ENCODE measurements at regions not wholly inside any gene's neighbourhood (a gene's known extent, or its start where the extent isn't known, plus 50 kb on each side); places are given as distances from the start of the nearest gene placed in this dataset.

GRCh38 chr2:3044587-3045317 lies 332.9 kb downstream of the EIPR1 start:
- no peak for DNase-seq (ENCODE audit: low read depth, low spot score)
- TF ChIP-seq CTCF (IDR thresholded peaks at IDR 0.05 in 2 of 3, conservative IDR thresholded peaks at IDR 0.05 in 1 of 3; ENCODE audit: borderline replicate concordance in 1 of 3, insufficient read depth in 1 of 3, low read depth in 2 of 3, low read length in 2 of 3) (no peak), CBX3 (IDR thresholded peaks at IDR 0.05; ENCODE audit: low read depth) (no peak), ZNF274 (IDR thresholded peaks at IDR 0.05; ENCODE audit: low read depth, low read length) (no peak), SIN3A (IDR thresholded peaks at IDR 0.05; ENCODE audit: low read depth) (no peak), EZH2phosphoT487 (IDR thresholded peaks at IDR 0.05; ENCODE audit: borderline replicate concordance) (no peak), MAX (IDR thresholded peaks at IDR 0.05) (no peak), SRF (IDR thresholded peaks at IDR 0.05; ENCODE audit: low read depth) (no peak), EGR1 (IDR thresholded peaks at IDR 0.05; ENCODE audit: low read depth) (no peak), ZBTB33 (IDR thresholded peaks at IDR 0.05; ENCODE audit: extremely low read depth, insufficient replicate concordance, low read length) (no peak), SP1 (IDR thresholded peaks at IDR 0.05; ENCODE audit: low read depth) (no peak), TCF7L2 (IDR thresholded peaks at IDR 0.05; ENCODE audit: borderline replicate concordance, extremely low read depth, insufficient read depth, insufficient read length) (no peak), REST (IDR thresholded peaks at IDR 0.05; ENCODE audit: low read depth) (no peak)
- CTCF ChIA-PET: no interaction called here

More at GRCh38 chr2:3044587-3045317, 332.9 kb downstream of the EIPR1 start:
- Histone ChIP-seq H3K4me2 (ENCODE audit: low read length) (no peak overlapping the region), H3K9me3 (ENCODE audit: control insufficient read depth in 1 of 2, insufficient read depth in 1 of 2, low read depth in 1 of 2, low read length in 2 of 2) (no peaks in the 10 kb centered on the region; a peak in 1 of 4 replicates), H3K9me2 (ENCODE audit: insufficient read depth) (no peaks in the 10 kb centered on the region), H3K36me3 (ENCODE audit: control insufficient read depth in 1 of 2, insufficient read depth in 2 of 2, low read length in 2 of 2) (no peaks in the 10 kb centered on the region), H3K4me3 (replicated peaks in 1 of 2; ENCODE audit: low read depth in 1 of 2, low read length in 2 of 2) (no peak overlapping the region), H2AFZ (ENCODE audit: low read depth, low read length, poor library complexity, severe bottlenecking) (no peak overlapping the region), H3K4me1 (ENCODE audit: control insufficient read depth in 1 of 2, insufficient read depth in 2 of 2, low read length in 2 of 2) (no peaks in the 10 kb centered on the region), H4K20me1 (ENCODE audit: insufficient read depth) (no peaks in the 10 kb centered on the region), H3K9ac (ENCODE audit: low read length) (no peak overlapping the region), H3K27ac (ENCODE audit: low read depth, low read length) (no peak overlapping the region), H3K27me3 (ENCODE audit: insufficient read depth, low read length) (no peaks in the 10 kb centered on the region), H3K79me2 (ENCODE audit: insufficient read depth, low read length) (no peaks in the 10 kb centered on the region)
- POLR2A ChIA-PET: no interaction called here
- BruUV-seq (replicated peaks): no TSS peak
- RAD21 ChIA-PET (ENCODE audit: low non-redundant PET in 1 of 2, low total read pairs in 2 of 2, uncharacterized antibody in 2 of 2, unreplicated experiment in 2 of 2): no interaction called here
- peak; percentile 36; the same call in 1 of the 2 replicates for ATAC-seq
- intact Hi-C loops (cut with micrococcal nuclease): no loop called here

Data from HCT116 (cell line).